GM23338 (cell line): ENCODE measurements at regions not wholly inside any gene's neighbourhood (a gene's known extent, or its start where the extent isn't known, plus 50 kb on each side); places are given as distances from the start of the nearest gene placed in this dataset.

ENCODE experiments used
- ATAC-seq: fragments of 200-7000 bp; cut with Tn5 transposase; 3 replicates; pipeline ENCODE4 v1.9.1; 2020
- DNase-seq: peaks from one replicate; pipeline ENCODE4 v3.0.0-alpha.2; 2015; ENCODE audit warnings: low spot score
- H2AFZ ChIP-seq: fragments of 200-600 bp; sonication (generic); 2 replicates; pipeline ENCODE4 v1.8.0; 2016; ENCODE audit warnings: antibody characterized with exemption, mild to moderate bottlenecking, moderate library complexity
- H3F3A ChIP-seq: fragments of 200-600 bp; sonication (generic); replicated peaks from 2 replicates; pipeline ENCODE4 v1.8.0; 2017; ENCODE audit warnings: antibody characterized with exemption, mixed run types, low read depth
- H3K27ac ChIP-seq: fragments of 200-600 bp; sonication (generic); 2 replicates; pipeline ENCODE4 v1.6.1; 2016; ENCODE audit warnings: low read depth
- H3K27me3 ChIP-seq: fragments of 200-600 bp; sonication (generic); 2 replicates; pipeline ENCODE4 v1.8.0; 2016; ENCODE audit warnings: mild to moderate bottlenecking, mixed run types, moderate library complexity; ENCODE audit not compliant: insufficient read depth
- H3K36me3 ChIP-seq: fragments of 200-600 bp; sonication (generic); 2 replicates; pipeline ENCODE4 v1.8.0; 2016; ENCODE audit warnings: mild to moderate bottlenecking; ENCODE audit not compliant: insufficient read depth
- H3K4me1 ChIP-seq: fragments of 200-600 bp; sonication (generic); 2 replicates; pipeline ENCODE4 v1.8.0; 2016; ENCODE audit warnings: mild to moderate bottlenecking, moderate library complexity; ENCODE audit not compliant: insufficient read depth
- H3K4me2 ChIP-seq: fragments of 200-600 bp; sonication (generic); 2 replicates; pipeline ENCODE4 v1.7.1; 2017; ENCODE audit warnings: mixed run types
- H3K4me3 ChIP-seq: fragments of 200-600 bp; sonication (generic); 2 replicates; pipeline ENCODE4 v1.6.1; 2016; ENCODE audit warnings: mixed run types
- H3K79me2 ChIP-seq: fragments of 200-600 bp; sonication (generic); replicated peaks from 2 replicates; pipeline ENCODE4 v1.8.0; 2017; ENCODE audit warnings: mild to moderate bottlenecking; ENCODE audit not compliant: insufficient read depth
- H3K9me2 ChIP-seq: fragments of 200-600 bp; sonication (generic); 2 replicates; pipeline ENCODE4 v1.8.0; 2017; ENCODE audit not compliant: insufficient read depth
- H4K20me1 ChIP-seq: fragments of 200-600 bp; sonication (generic); replicated peaks from 2 replicates; pipeline ENCODE4 v1.8.0; 2017; ENCODE audit warnings: mild to moderate bottlenecking; ENCODE audit not compliant: insufficient read depth
- H3K27ac Mint-ChIP-seq: 2 replicates; pipeline ENCODE4 v1.8.0; 2020; ENCODE audit warnings: inconsistent platforms, mild to moderate bottlenecking, moderate library complexity, mixed read lengths
- H3K27me3 Mint-ChIP-seq: 3 replicates; pipeline ENCODE4 v1.8.0; 2022; ENCODE audit warnings: low read depth, mild to moderate bottlenecking, moderate library complexity, mixed read lengths, inconsistent platforms; ENCODE audit not compliant: insufficient read depth, poor library complexity
- H3K36me3 Mint-ChIP-seq: 3 replicates; pipeline ENCODE4 v1.8.0; 2021; ENCODE audit warnings: low read depth, mild to moderate bottlenecking, inconsistent platforms, moderate library complexity, mixed read lengths
- H3K4me1 Mint-ChIP-seq: 3 replicates; pipeline ENCODE4 v1.8.0; 2020; ENCODE audit warnings: mild to moderate bottlenecking, inconsistent platforms, mixed read lengths
- H3K4me3 Mint-ChIP-seq: 3 replicates; pipeline ENCODE4 v1.8.0; 2021; ENCODE audit warnings: moderate library complexity, mild to moderate bottlenecking, inconsistent platforms, mixed read lengths
- H3K9me3 Mint-ChIP-seq: 3 replicates; pipeline ENCODE4 v1.8.0; 2020; ENCODE audit warnings: moderate library complexity, mild to moderate bottlenecking, inconsistent platforms, mixed read lengths
- CREB1 ChIP-seq: fragments of 250-450 bp; sonication (Bioruptor Pico); IDR thresholded peaks from 2 replicates; pipeline ENCODE4 v1.5.0; 2020; ENCODE audit warnings: low read depth, mild to moderate bottlenecking, moderate library complexity
- EZH2 ChIP-seq: fragments of 200-600 bp; sonication (generic); IDR thresholded peaks from one replicate; pipeline ENCODE4 v1.8.0; 2017; ENCODE audit warnings: antibody characterized with exemption, mild to moderate bottlenecking, low read depth; ENCODE audit not compliant: unreplicated experiment
- EZH2phosphoT487 ChIP-seq: fragments of 200-600 bp; sonication (generic); IDR thresholded peaks from one replicate; pipeline ENCODE4 v1.8.1; 2018; ENCODE audit warnings: antibody characterized with exemption; ENCODE audit not compliant: unreplicated experiment
- JUNB ChIP-seq: IDR thresholded peaks from one replicate; pipeline ENCODE4 v1.6.1; 2016; ENCODE audit warnings: antibody characterized with exemption; ENCODE audit not compliant: unreplicated experiment
- NANOG ChIP-seq: IDR thresholded peaks from 2 replicates; pipeline ENCODE4 v1.6.1; 2016; ENCODE audit warnings: antibody characterized with exemption, borderline replicate concordance
- POLR2AphosphoS5 ChIP-seq: IDR thresholded peaks from 2 replicates; pipeline ENCODE4 v1.6.1; 2016; ENCODE audit warnings: antibody characterized with exemption, low read depth
- STAT1 ChIP-seq: IDR thresholded peaks from one replicate; pipeline ENCODE4 v1.6.1; 2016; ENCODE audit warnings: antibody characterized with exemption; ENCODE audit not compliant: unreplicated experiment
- ZNF114 ChIP-seq: fragments of 250-450 bp; sonication (Bioruptor Pico); IDR thresholded peaks from 2 replicates; pipeline ENCODE4 v1.5.0; 2020; ENCODE audit warnings: mild to moderate bottlenecking, moderate library complexity
- ZNF331 ChIP-seq: fragments of 250-450 bp; sonication (Bioruptor Pico); IDR thresholded peaks from 2 replicates; pipeline ENCODE4 v1.5.0; 2020; ENCODE audit warnings: low read depth, mild to moderate bottlenecking, moderate library complexity
- TF ChIP-seq, protein P1 (sequence below), 2 experiments: fragments of 200-600 bp in 1 of 2; sonication (generic) in 1 of 2; conservative IDR thresholded peaks; 2 replicates each; pipeline versions ENCODE4 v1.5.1 to v1.6.1; 2016 to 2017; ENCODE audit warnings: antibody characterized with exemption in 2 of 2, low read depth in 2 of 2, mild to moderate bottlenecking in 2 of 2, moderate library complexity in 1 of 2
- TF ChIP-seq, protein P2 (sequence below): fragments of 250-450 bp; sonication (Bioruptor Pico); IDR thresholded peaks from 2 replicates; pipeline ENCODE4 v1.5.0; 2020; ENCODE audit warnings: mild to moderate bottlenecking, moderate library complexity
- TF ChIP-seq, protein P3 (sequence below): IDR thresholded peaks from one replicate; pipeline ENCODE4 v1.6.1; 2018; ENCODE audit warnings: antibody characterized with exemption; ENCODE audit not compliant: unreplicated experiment
- TF ChIP-seq, protein P4 (sequence below): IDR thresholded peaks from 2 replicates; pipeline ENCODE4 v1.6.1; 2016; ENCODE audit warnings: antibody characterized with exemption

DNA sequence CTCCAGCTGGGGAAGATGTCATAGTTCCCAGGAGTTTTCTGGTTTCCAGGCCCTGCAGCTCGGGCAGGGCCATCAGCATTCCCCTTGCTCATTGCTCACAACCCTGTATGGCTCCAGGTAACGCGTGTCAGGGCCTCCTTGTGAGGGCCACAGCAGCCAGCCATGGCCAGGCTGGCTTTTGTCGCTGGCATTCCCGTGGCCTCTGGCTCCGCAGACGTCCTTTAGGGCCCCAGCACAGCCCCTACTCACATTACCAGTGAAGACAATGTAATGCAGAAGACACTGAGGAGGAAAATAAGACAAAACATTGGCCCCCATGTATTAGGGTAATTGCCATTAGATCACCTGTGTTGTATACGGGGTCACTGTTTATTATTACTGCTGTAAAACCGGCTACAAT, 1799.0 kb downstream of the TP53TG3F start:
- TF ChIP-seq ZNF331 (CRISPR knock-in tag): no peak
- TF ChIP-seq EZH2: no peak
- TF ChIP-seq STAT1: no peak
- TF ChIP-seq CREB1 (CRISPR knock-in tag): no peak
- no peak for TF ChIP-seq JUNB
- TF ChIP-seq, protein P1, sequence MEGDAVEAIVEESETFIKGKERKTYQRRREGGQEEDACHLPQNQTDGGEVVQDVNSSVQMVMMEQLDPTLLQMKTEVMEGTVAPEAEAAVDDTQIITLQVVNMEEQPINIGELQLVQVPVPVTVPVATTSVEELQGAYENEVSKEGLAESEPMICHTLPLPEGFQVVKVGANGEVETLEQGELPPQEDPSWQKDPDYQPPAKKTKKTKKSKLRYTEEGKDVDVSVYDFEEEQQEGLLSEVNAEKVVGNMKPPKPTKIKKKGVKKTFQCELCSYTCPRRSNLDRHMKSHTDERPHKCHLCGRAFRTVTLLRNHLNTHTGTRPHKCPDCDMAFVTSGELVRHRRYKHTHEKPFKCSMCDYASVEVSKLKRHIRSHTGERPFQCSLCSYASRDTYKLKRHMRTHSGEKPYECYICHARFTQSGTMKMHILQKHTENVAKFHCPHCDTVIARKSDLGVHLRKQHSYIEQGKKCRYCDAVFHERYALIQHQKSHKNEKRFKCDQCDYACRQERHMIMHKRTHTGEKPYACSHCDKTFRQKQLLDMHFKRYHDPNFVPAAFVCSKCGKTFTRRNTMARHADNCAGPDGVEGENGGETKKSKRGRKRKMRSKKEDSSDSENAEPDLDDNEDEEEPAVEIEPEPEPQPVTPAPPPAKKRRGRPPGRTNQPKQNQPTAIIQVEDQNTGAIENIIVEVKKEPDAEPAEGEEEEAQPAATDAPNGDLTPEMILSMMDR (conservative IDR thresholded peaks at IDR 0.05; ENCODE audit: low read depth in 2 of 2): no peak
- TF ChIP-seq, protein P2, sequence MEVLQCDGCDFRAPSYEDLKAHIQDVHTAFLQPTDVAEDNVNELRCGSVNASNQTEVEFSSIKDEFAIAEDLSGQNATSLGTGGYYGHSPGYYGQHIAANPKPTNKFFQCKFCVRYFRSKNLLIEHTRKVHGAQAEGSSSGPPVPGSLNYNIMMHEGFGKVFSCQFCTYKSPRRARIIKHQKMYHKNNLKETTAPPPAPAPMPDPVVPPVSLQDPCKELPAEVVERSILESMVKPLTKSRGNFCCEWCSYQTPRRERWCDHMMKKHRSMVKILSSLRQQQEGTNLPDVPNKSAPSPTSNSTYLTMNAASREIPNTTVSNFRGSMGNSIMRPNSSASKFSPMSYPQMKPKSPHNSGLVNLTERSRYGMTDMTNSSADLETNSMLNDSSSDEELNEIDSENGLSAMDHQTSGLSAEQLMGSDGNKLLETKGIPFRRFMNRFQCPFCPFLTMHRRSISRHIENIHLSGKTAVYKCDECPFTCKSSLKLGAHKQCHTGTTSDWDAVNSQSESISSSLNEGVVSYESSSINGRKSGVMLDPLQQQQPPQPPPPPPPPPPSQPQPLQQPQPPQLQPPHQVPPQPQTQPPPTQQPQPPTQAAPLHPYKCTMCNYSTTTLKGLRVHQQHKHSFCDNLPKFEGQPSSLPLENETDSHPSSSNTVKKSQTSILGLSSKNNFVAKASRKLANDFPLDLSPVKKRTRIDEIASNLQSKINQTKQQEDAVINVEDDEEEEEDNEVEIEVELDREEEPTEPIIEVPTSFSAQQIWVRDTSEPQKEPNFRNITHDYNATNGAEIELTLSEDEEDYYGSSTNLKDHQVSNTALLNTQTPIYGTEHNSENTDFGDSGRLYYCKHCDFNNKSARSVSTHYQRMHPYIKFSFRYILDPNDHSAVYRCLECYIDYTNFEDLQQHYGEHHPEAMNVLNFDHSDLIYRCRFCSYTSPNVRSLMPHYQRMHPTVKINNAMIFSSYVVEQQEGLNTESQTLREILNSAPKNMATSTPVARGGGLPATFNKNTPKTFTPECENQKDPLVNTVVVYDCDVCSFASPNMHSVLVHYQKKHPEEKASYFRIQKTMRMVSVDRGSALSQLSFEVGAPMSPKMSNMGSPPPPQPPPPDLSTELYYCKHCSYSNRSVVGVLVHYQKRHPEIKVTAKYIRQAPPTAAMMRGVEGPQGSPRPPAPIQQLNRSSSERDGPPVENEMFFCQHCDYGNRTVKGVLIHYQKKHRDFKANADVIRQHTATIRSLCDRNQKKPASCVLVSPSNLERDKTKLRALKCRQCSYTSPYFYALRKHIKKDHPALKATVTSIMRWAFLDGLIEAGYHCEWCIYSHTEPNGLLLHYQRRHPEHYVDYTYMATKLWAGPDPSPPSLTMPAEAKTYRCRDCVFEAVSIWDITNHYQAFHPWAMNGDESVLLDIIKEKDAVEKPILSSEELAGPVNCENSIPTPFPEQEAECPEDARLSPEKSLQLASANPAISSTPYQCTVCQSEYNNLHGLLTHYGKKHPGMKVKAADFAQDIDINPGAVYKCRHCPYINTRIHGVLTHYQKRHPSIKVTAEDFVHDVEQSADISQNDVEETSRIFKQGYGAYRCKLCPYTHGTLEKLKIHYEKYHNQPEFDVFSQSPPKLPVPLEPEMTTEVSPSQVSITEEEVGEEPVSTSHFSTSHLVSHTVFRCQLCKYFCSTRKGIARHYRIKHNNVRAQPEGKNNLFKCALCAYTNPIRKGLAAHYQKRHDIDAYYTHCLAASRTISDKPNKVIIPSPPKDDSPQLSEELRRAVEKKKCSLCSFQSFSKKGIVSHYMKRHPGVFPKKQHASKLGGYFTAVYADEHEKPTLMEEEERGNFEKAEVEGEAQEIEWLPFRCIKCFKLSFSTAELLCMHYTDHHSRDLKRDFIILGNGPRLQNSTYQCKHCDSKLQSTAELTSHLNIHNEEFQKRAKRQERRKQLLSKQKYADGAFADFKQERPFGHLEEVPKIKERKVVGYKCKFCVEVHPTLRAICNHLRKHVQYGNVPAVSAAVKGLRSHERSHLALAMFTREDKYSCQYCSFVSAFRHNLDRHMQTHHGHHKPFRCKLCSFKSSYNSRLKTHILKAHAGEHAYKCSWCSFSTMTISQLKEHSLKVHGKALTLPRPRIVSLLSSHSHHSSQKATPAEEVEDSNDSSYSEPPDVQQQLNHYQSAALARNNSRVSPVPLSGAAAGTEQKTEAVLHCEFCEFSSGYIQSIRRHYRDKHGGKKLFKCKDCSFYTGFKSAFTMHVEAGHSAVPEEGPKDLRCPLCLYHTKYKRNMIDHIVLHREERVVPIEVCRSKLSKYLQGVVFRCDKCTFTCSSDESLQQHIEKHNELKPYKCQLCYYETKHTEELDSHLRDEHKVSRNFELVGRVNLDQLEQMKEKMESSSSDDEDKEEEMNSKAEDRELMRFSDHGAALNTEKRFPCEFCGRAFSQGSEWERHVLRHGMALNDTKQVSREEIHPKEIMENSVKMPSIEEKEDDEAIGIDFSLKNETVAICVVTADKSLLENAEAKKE (CRISPR knock-in tag): no peak
- TF ChIP-seq POLR2AphosphoS5: no peak
- TF ChIP-seq EZH2phosphoT487: no peak
- no peak for TF ChIP-seq NANOG
- TF ChIP-seq, protein P3, sequence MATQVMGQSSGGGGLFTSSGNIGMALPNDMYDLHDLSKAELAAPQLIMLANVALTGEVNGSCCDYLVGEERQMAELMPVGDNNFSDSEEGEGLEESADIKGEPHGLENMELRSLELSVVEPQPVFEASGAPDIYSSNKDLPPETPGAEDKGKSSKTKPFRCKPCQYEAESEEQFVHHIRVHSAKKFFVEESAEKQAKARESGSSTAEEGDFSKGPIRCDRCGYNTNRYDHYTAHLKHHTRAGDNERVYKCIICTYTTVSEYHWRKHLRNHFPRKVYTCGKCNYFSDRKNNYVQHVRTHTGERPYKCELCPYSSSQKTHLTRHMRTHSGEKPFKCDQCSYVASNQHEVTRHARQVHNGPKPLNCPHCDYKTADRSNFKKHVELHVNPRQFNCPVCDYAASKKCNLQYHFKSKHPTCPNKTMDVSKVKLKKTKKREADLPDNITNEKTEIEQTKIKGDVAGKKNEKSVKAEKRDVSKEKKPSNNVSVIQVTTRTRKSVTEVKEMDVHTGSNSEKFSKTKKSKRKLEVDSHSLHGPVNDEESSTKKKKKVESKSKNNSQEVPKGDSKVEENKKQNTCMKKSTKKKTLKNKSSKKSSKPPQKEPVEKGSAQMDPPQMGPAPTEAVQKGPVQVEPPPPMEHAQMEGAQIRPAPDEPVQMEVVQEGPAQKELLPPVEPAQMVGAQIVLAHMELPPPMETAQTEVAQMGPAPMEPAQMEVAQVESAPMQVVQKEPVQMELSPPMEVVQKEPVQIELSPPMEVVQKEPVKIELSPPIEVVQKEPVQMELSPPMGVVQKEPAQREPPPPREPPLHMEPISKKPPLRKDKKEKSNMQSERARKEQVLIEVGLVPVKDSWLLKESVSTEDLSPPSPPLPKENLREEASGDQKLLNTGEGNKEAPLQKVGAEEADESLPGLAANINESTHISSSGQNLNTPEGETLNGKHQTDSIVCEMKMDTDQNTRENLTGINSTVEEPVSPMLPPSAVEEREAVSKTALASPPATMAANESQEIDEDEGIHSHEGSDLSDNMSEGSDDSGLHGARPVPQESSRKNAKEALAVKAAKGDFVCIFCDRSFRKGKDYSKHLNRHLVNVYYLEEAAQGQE: no peak
- TF ChIP-seq ZNF114 (CRISPR knock-in tag): no peak
- TF ChIP-seq, protein P4, sequence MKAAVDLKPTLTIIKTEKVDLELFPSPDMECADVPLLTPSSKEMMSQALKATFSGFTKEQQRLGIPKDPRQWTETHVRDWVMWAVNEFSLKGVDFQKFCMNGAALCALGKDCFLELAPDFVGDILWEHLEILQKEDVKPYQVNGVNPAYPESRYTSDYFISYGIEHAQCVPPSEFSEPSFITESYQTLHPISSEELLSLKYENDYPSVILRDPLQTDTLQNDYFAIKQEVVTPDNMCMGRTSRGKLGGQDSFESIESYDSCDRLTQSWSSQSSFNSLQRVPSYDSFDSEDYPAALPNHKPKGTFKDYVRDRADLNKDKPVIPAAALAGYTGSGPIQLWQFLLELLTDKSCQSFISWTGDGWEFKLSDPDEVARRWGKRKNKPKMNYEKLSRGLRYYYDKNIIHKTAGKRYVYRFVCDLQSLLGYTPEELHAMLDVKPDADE: no peak
- Histone ChIP-seq H4K20me1 (no peaks in the 10 kb centered on the region), H3K27me3 (no peaks in the 10 kb centered on the region), H3K4me2 (no peak overlapping the region), H3K9me2 (no peaks in the 10 kb centered on the region), H2AFZ (no peak overlapping the region), H3K36me3 (no peaks in the 10 kb centered on the region), H3K27ac (no peak overlapping the region), H3K79me2 (no peaks in the 10 kb centered on the region), H3K4me3 (no peak overlapping the region), H3F3A (no peaks in the 10 kb centered on the region), H3K4me1 (no peaks in the 10 kb centered on the region)
- no peak overlapping the region for H3K4me3 Mint-ChIP-seq
- DNase-seq (no peak), ATAC-seq (no peak)
- H3K27me3 Mint-ChIP-seq: no peaks in the 10 kb centered on the region
- H3K27ac Mint-ChIP-seq: no peak overlapping the region
- H3K4me1 Mint-ChIP-seq: no peaks in the 10 kb centered on the region
- peaks cover 97% of the 10 kb centered on the region for H3K9me3 Mint-ChIP-seq
- peaks cover 24% of the 10 kb centered on the region for H3K36me3 Mint-ChIP-seq
